HEK293 (cell line): ENCODE measurements at regions not wholly inside any gene's neighbourhood (a gene's known extent, or its start where the extent isn't known, plus 50 kb on each side); places are given as distances from the start of the nearest gene placed in this dataset.

ENCODE experiments used
- CTCF ChIA-PET: fragments of 350-600 bp; formaldehyde crosslinking; extraction: SDS; loops from one replicate; lab custom pipeline; 2021; ENCODE audit warnings: antibody characterized with exemption; lab: Yijun Ruan, JAX
- POLR2A ChIA-PET: fragments of 300-600 bp; formaldehyde crosslinking; extraction: SDS; loops from one replicate; lab custom pipeline; 2020; ENCODE audit warnings: antibody characterized with exemption, inconsistent platforms; lab: Yijun Ruan, JAX
- H3K27ac ChIP-seq: fragments of 200-500 bp; sonication (Bioruptor generic); 2 replicates; pipeline ENCODE4 v1.5.1; 2014; ENCODE audit warnings: low read depth, low read length, control low read depth, inconsistent platforms; ENCODE audit errors: extremely low read depth
- H3K36me3 ChIP-seq, 2 experiments: fragments of 200-500 bp in 1 of 2; sonication (Bioruptor generic) in 1 of 2; 1 replicate in 1 of 2; 2 replicates in 1 of 2; pipeline ENCODE4 v1.5.1; 2014 to 2017; ENCODE audit warnings: inconsistent platforms in 2 of 2, low read length in 2 of 2; ENCODE audit not compliant: control insufficient read depth in 2 of 2, insufficient read depth in 1 of 2
- H3K4me1 ChIP-seq: fragments of 200-500 bp; sonication (Bioruptor generic); 2 replicates; pipeline ENCODE4 v1.5.1; 2014; ENCODE audit warnings: mild to moderate bottlenecking, low read length, inconsistent platforms; ENCODE audit not compliant: control insufficient read depth, insufficient read depth
- H3K4me3 ChIP-seq: 2 replicates; pipeline ENCODE4 v1.5.1; 2011; ENCODE audit warnings: low read depth, mild to moderate bottlenecking, control low read depth, low read length, moderate library complexity
- H3K9me3 ChIP-seq: fragments of 200-500 bp; sonication (Bioruptor generic); 2 replicates; pipeline ENCODE4 v1.5.1; 2014; ENCODE audit warnings: low read depth, low read length, inconsistent platforms; ENCODE audit not compliant: control insufficient read depth, insufficient read depth
- EGR2 ChIP-seq: fragments of 450-650 bp; formaldehyde crosslinking; IDR thresholded peaks from 2 replicates; pipeline ENCODE4 v1.5.1; 2016; ENCODE audit warnings: low read depth, missing biosample characterization, missing genetic modification characterization
- GLI4 ChIP-seq: fragments of 450-650 bp; formaldehyde crosslinking; IDR thresholded peaks from 2 replicates; pipeline ENCODE4 v1.5.1; 2016; ENCODE audit warnings: missing biosample characterization, missing genetic modification characterization
- HOXD13 ChIP-seq: sonication (generic); formaldehyde crosslinking; IDR thresholded peaks from 2 replicates; pipeline ENCODE4 v1.8.0; 2022; ENCODE audit warnings: missing genetic modification reagents, borderline replicate concordance
- OVOL3 ChIP-seq: fragments of 450-650 bp; formaldehyde crosslinking; IDR thresholded peaks from 2 replicates; pipeline ENCODE4 v1.5.1; 2016; ENCODE audit warnings: missing biosample characterization, missing genetic modification characterization
- PRDM10 ChIP-seq: fragments of 450-650 bp; formaldehyde crosslinking; IDR thresholded peaks from 2 replicates; pipeline ENCODE4 v1.5.1; 2016; ENCODE audit warnings: missing biosample characterization, missing genetic modification characterization
- REPIN1 ChIP-seq: fragments of 450-650 bp; formaldehyde crosslinking; IDR thresholded peaks from 2 replicates; pipeline ENCODE4 v1.5.1; 2017; ENCODE audit warnings: missing biosample characterization, missing genetic modification characterization, low read depth
- ZFP37 ChIP-seq: fragments of 450-650 bp; formaldehyde crosslinking; IDR thresholded peaks from 2 replicates; pipeline ENCODE4 v1.5.1; 2016; ENCODE audit warnings: missing biosample characterization, missing genetic modification characterization
- ZNF19 ChIP-seq: fragments of 450-650 bp; formaldehyde crosslinking; IDR thresholded peaks from 2 replicates; pipeline ENCODE4; 2016; ENCODE audit warnings: missing biosample characterization, missing genetic modification characterization, low read depth
- ZNF292 ChIP-seq: fragments of 450-650 bp; formaldehyde crosslinking; IDR thresholded peaks from 2 replicates; pipeline ENCODE4 v1.5.1; 2016; ENCODE audit warnings: low read depth, missing biosample characterization, missing genetic modification characterization, borderline replicate concordance
- ZNF426 ChIP-seq: fragments of 450-650 bp; formaldehyde crosslinking; IDR thresholded peaks from 2 replicates; pipeline ENCODE4 v1.5.1; 2017; ENCODE audit warnings: missing biosample characterization, missing genetic modification characterization, mild to moderate bottlenecking, inconsistent platforms, moderate library complexity
- ZNF521 ChIP-seq: fragments of 450-650 bp; formaldehyde crosslinking; IDR thresholded peaks from 2 replicates; pipeline ENCODE4 v1.5.1; 2017; ENCODE audit warnings: missing biosample characterization, mild to moderate bottlenecking, missing genetic modification characterization
- ZNF560 ChIP-seq: fragments of 450-650 bp; formaldehyde crosslinking; IDR thresholded peaks from 2 replicates; pipeline ENCODE4 v1.5.1; 2017; ENCODE audit warnings: missing biosample characterization, missing genetic modification characterization, borderline replicate concordance
- ZNF658 ChIP-seq: fragments of 450-650 bp; formaldehyde crosslinking; IDR thresholded peaks from 2 replicates; pipeline ENCODE4; 2016; ENCODE audit warnings: missing biosample characterization, missing genetic modification characterization
- ZNF692 ChIP-seq: fragments of 450-650 bp; formaldehyde crosslinking; IDR thresholded peaks from 2 replicates; pipeline ENCODE4 v1.5.1; 2016; ENCODE audit warnings: missing biosample characterization, missing genetic modification characterization
- ZNF747 ChIP-seq: fragments of 450-650 bp; formaldehyde crosslinking; IDR thresholded peaks from 2 replicates; pipeline ENCODE4 v1.5.1; 2016; ENCODE audit warnings: missing biosample characterization, missing genetic modification characterization
- ZSCAN5A ChIP-seq: fragments of 450-650 bp; formaldehyde crosslinking; IDR thresholded peaks from 2 replicates; pipeline ENCODE4 v1.5.1; 2016; ENCODE audit warnings: missing biosample characterization, missing genetic modification characterization
- TF ChIP-seq, protein P1 (sequence below): fragments of 450-650 bp; formaldehyde crosslinking; IDR thresholded peaks from 2 replicates; pipeline ENCODE4 v1.5.1; 2016; ENCODE audit warnings: missing biosample characterization, missing genetic modification characterization, borderline replicate concordance
- TF ChIP-seq, protein P2 (sequence below): fragments of 450-650 bp; formaldehyde crosslinking; IDR thresholded peaks from 2 replicates; pipeline ENCODE4 v1.5.1; 2016; ENCODE audit warnings: missing biosample characterization, missing genetic modification characterization, low read depth

DNA sequence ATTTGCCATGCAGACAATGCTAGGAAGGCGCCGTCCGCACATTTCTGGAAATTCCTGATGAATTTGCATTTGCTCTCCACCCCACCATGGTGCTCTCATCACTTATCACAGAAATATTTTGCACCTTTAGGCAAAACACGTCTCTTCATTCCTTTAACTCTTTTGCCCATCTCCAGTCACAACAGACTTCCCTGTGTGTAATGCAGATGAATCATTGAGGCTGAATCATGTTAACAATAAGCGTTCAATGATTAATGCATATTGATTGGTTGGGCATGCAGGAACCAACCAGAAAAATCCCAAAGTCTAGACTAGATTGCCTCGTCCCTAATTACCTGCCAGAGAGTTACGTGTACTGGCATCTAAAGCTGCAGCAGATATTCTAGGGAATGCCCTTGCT, 80.0 kb upstream of the ATXN1 start (continued):
- TF ChIP-seq, protein P1, sequence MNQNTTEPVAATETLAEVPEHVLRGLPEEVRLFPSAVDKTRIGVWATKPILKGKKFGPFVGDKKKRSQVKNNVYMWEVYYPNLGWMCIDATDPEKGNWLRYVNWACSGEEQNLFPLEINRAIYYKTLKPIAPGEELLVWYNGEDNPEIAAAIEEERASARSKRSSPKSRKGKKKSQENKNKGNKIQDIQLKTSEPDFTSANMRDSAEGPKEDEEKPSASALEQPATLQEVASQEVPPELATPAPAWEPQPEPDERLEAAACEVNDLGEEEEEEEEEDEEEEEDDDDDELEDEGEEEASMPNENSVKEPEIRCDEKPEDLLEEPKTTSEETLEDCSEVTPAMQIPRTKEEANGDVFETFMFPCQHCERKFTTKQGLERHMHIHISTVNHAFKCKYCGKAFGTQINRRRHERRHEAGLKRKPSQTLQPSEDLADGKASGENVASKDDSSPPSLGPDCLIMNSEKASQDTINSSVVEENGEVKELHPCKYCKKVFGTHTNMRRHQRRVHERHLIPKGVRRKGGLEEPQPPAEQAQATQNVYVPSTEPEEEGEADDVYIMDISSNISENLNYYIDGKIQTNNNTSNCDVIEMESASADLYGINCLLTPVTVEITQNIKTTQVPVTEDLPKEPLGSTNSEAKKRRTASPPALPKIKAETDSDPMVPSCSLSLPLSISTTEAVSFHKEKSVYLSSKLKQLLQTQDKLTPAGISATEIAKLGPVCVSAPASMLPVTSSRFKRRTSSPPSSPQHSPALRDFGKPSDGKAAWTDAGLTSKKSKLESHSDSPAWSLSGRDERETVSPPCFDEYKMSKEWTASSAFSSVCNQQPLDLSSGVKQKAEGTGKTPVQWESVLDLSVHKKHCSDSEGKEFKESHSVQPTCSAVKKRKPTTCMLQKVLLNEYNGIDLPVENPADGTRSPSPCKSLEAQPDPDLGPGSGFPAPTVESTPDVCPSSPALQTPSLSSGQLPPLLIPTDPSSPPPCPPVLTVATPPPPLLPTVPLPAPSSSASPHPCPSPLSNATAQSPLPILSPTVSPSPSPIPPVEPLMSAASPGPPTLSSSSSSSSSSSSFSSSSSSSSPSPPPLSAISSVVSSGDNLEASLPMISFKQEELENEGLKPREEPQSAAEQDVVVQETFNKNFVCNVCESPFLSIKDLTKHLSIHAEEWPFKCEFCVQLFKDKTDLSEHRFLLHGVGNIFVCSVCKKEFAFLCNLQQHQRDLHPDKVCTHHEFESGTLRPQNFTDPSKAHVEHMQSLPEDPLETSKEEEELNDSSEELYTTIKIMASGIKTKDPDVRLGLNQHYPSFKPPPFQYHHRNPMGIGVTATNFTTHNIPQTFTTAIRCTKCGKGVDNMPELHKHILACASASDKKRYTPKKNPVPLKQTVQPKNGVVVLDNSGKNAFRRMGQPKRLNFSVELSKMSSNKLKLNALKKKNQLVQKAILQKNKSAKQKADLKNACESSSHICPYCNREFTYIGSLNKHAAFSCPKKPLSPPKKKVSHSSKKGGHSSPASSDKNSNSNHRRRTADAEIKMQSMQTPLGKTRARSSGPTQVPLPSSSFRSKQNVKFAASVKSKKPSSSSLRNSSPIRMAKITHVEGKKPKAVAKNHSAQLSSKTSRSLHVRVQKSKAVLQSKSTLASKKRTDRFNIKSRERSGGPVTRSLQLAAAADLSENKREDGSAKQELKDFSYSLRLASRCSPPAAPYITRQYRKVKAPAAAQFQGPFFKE, result no peak
- TF ChIP-seq, protein P2, sequence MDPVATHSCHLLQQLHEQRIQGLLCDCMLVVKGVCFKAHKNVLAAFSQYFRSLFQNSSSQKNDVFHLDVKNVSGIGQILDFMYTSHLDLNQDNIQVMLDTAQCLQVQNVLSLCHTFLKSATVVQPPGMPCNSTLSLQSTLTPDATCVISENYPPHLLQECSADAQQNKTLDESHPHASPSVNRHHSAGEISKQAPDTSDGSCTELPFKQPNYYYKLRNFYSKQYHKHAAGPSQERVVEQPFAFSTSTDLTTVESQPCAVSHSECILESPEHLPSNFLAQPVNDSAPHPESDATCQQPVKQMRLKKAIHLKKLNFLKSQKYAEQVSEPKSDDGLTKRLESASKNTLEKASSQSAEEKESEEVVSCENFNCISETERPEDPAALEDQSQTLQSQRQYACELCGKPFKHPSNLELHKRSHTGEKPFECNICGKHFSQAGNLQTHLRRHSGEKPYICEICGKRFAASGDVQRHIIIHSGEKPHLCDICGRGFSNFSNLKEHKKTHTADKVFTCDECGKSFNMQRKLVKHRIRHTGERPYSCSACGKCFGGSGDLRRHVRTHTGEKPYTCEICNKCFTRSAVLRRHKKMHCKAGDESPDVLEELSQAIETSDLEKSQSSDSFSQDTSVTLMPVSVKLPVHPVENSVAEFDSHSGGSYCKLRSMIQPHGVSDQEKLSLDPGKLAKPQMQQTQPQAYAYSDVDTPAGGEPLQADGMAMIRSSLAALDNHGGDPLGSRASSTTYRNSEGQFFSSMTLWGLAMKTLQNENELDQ (tag by site-specific recombination), result no peak
- TF ChIP-seq ZNF658 (no peak), GLI4 (tag by site-specific recombination) (no peak)

DNA sequence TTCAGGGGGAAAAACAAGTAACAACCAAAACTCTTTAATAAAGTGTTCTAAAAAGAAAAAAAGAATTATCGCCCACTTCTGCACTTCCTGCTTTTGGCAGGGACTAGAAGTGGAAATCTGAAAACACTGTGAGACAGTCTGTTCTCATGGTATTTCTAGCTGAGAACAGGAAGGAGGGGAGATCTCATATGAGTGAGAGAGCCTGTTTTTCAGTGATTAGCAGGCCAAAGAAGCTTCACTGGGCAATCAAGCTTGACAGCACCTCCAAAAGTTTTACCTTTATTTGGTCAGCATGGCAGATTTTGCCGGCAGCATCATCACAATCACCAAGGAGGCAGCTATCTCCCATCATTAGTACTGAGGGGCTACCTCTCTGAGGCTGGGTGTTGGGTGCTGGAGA, 79.5 kb upstream of the ATXN1 start:
- ChIA-PET CTCF (interaction anchor here (0.7 to 1.0 kb wide), 2 partner anchors 39 to 144 kb away, joined by 3 read pairs; no protein-coding TSS in a partner anchor), POLR2A (no interaction called here)
- Histone ChIP-seq H3K9me3 (no peaks in the 10 kb centered on the region), H3K27ac (no peak overlapping the region), H3K4me1 (peaks cover 7% of the 10 kb centered on the region; the same call in 1 of the 2 replicates), H3K4me3 (no peak overlapping the region), H3K36me3 (no peaks in the 10 kb centered on the region)
- TF ChIP-seq ZNF692 (tag by site-specific recombination) (no peak), ZNF521 (tag by site-specific recombination) (no peak), ZNF292 (no peak), ZNF426 (tag by site-specific recombination) (no peak), ZSCAN5A (tag by site-specific recombination) (no peak), HOXD13 (CRISPR knock-in tag) (no peak), ZFP37 (tag by site-specific recombination) (no peak), OVOL3 (tag by site-specific recombination) (no peak), EGR2 (tag by site-specific recombination) (no peak), ZNF19 (no peak), PRDM10 (no peak), ZNF560 (tag by site-specific recombination) (no peak), REPIN1 (tag by site-specific recombination) (no peak), ZNF747 (tag by site-specific recombination) (no peak)
